Loucy (cell line): ENCODE measurements at regions not wholly inside any gene's neighbourhood (a gene's known extent, or its start where the extent isn't known, plus 50 kb on each side); places are given as distances from the start of the nearest gene placed in this dataset.

ENCODE experiments used
- H2AFZ ChIP-seq: fragments of 200-600 bp; sonication (generic); 2 replicates; pipeline ENCODE4 v1.6.0; 2016; ENCODE audit warnings: antibody characterized with exemption, mild to moderate bottlenecking, low read length, moderate library complexity
- H3F3A ChIP-seq: fragments of 200-600 bp; 2 replicates; pipeline ENCODE4 v1.6.0; 2016; ENCODE audit warnings: antibody characterized with exemption, low read depth, mild to moderate bottlenecking
- H3K27me3 ChIP-seq: fragments of 200-600 bp; sonication (generic); 2 replicates; pipeline ENCODE4 v1.6.1; 2014; ENCODE audit warnings: low read length, mild to moderate bottlenecking; ENCODE audit not compliant: insufficient read depth, poor library complexity, severe bottlenecking
- H3K36me3 ChIP-seq: fragments of 200-600 bp; sonication (generic); 2 replicates; pipeline ENCODE4 v1.6.1; 2016; ENCODE audit warnings: low read length; ENCODE audit not compliant: insufficient read depth
- H3K4me1 ChIP-seq: fragments of 200-600 bp; sonication (generic); 2 replicates; pipeline ENCODE4 v1.5.1; 2014; ENCODE audit warnings: low read length, mild to moderate bottlenecking; ENCODE audit not compliant: insufficient read depth, poor library complexity, severe bottlenecking
- H3K4me2 ChIP-seq: fragments of 200-600 bp; sonication (generic); 2 replicates; pipeline ENCODE4 v1.6.0; 2014; ENCODE audit warnings: antibody characterized with exemption, low read length, low read depth, mild to moderate bottlenecking; ENCODE audit not compliant: poor library complexity, severe bottlenecking
- H3K4me3 ChIP-seq: fragments of 200-600 bp; sonication (generic); 2 replicates; pipeline ENCODE4 v1.5.1; 2014; ENCODE audit warnings: low read length, mild to moderate bottlenecking, mixed read lengths; ENCODE audit not compliant: poor library complexity, severe bottlenecking
- H3K79me2 ChIP-seq: fragments of 200-600 bp; sonication (generic); 2 replicates; pipeline ENCODE4 v1.6.1; 2014; ENCODE audit warnings: low read length; ENCODE audit not compliant: insufficient read depth
- H3K9ac ChIP-seq: fragments of 200-600 bp; sonication (generic); 2 replicates; pipeline ENCODE4 v1.6.0; 2014; ENCODE audit warnings: mild to moderate bottlenecking, low read depth, low read length, moderate library complexity; ENCODE audit not compliant: poor library complexity, severe bottlenecking
- H3K9me2 ChIP-seq: fragments of 200-600 bp; sonication (generic); replicated peaks from 2 replicates; pipeline ENCODE4 v1.6.1; 2016; ENCODE audit warnings: low read depth, low read length, mixed read lengths
- H3K9me3 ChIP-seq: fragments of 200-600 bp; sonication (generic); 2 replicates; pipeline ENCODE4 v1.6.1; 2014; ENCODE audit warnings: mild to moderate bottlenecking, antibody characterized with exemption, low read length, low read depth; ENCODE audit not compliant: insufficient read depth
- H4K20me1 ChIP-seq: fragments of 200-600 bp; sonication (generic); 2 replicates; pipeline ENCODE4 v1.6.0; 2014; ENCODE audit warnings: antibody characterized with exemption, low read length, mild to moderate bottlenecking; ENCODE audit not compliant: insufficient read depth, poor library complexity, severe bottlenecking
- CTCF ChIP-seq: fragments of 200-600 bp; sonication (generic); conservative IDR thresholded peaks from 2 replicates; pipeline ENCODE4 v1.5.1; 2014; ENCODE audit warnings: mild to moderate bottlenecking, antibody characterized with exemption, low read length
- EZH2phosphoT487 ChIP-seq: fragments of 200-600 bp; IDR thresholded peaks from 2 replicates; pipeline ENCODE4 v1.6.1; 2018; ENCODE audit warnings: antibody characterized with exemption, mild to moderate bottlenecking, moderate library complexity, borderline replicate concordance

DNA sequence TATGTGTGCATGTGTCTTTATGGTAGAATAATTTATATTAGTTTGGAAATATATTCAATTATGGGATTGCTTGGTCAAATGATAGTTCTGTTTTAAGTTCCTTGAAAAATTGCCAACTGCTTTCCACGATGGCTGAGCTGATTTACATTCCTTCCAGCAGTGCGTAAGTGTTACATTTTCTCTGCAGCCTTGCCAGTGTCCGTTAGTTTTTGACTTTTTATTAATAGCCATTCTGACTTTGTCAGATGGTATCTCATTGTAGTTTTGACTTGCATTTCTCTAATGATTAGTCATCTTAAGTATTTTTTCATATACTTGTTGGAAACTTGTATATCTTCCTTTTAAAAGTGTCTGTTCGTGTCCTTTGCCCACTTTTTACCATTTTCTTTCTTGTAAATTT lies 434.2 kb upstream of the POT1 start:
- no peaks in the 10 kb centered on the region for H4K20me1 ChIP-seq
- TF ChIP-seq EZH2phosphoT487 (no peak), CTCF (no peak)
- H3K4me2 ChIP-seq = no peak overlapping the region
- H3K27me3 ChIP-seq = no peaks in the 10 kb centered on the region
- H3K4me3 ChIP-seq = no peak overlapping the region
- no peaks in the 10 kb centered on the region for H3F3A ChIP-seq
- H3K79me2 ChIP-seq = no peaks in the 10 kb centered on the region
- no peaks in the 10 kb centered on the region for H3K36me3 ChIP-seq
- H2AFZ ChIP-seq = no peak overlapping the region
- no peaks in the 10 kb centered on the region for H3K9me2 ChIP-seq
- no peaks in the 10 kb centered on the region for H3K9me3 ChIP-seq
- no peak overlapping the region for H3K9ac ChIP-seq
- no peaks in the 10 kb centered on the region for H3K4me1 ChIP-seq

- Histone ChIP-seq H3K9ac (no peak overlapping the region), H3K4me1 (no peaks in the 10 kb centered on the region), H3K9me2 (no peaks in the 10 kb centered on the region), H3K4me2 (no peak overlapping the region), H3F3A (no peaks in the 10 kb centered on the region), H3K36me3 (no peaks in the 10 kb centered on the region), H3K79me2 (no peaks in the 10 kb centered on the region), H3K4me3 (no peak overlapping the region), H3K9me3 (no peaks in the 10 kb centered on the region), H4K20me1 (no peaks in the 10 kb centered on the region), H3K27me3 (no peaks in the 10 kb centered on the region), H2AFZ (no peak overlapping the region)
- no peak for TF ChIP-seq EZH2phosphoT487
- no peak for TF ChIP-seq CTCF
Observed at GRCh38 chr7:125358551-125359167, 429.0 kb upstream of the POT1 start.

- no peaks in the 10 kb centered on the region for H3K27me3 ChIP-seq
- H3K4me2 ChIP-seq = no peak overlapping the region
- no peaks in the 10 kb centered on the region for H3F3A ChIP-seq
- H3K4me1 ChIP-seq = no peaks in the 10 kb centered on the region
- TF ChIP-seq CTCF (no peak), EZH2phosphoT487 (no peak)
- H3K4me3 ChIP-seq = no peak overlapping the region
- H3K9me2 ChIP-seq = no peaks in the 10 kb centered on the region
- no peak overlapping the region for H2AFZ ChIP-seq
- H3K36me3 ChIP-seq = no peaks in the 10 kb centered on the region
- no peak overlapping the region for H3K9ac ChIP-seq
- no peaks in the 10 kb centered on the region for H4K20me1 ChIP-seq
- no peaks in the 10 kb centered on the region for H3K79me2 ChIP-seq
- H3K9me3 ChIP-seq = no peaks in the 10 kb centered on the region
Observed at GRCh38 chr7:125357676-125358455, 428.2 kb upstream of the POT1 start.
